ENCODE measurements at regions not wholly inside any gene's neighbourhood (a gene's known extent, or its start where the extent isn't known, plus 50 kb on each side); places are given as distances from the start of the nearest gene placed in this dataset.

GRCh38 chr13:109971456-109972090, 185.2 kb upstream of the IRS2 start:
- Mint-ChIP-seq H3K4me1 (ENCODE audit: low read depth) (no peaks in the 10 kb centered on the region), H3K4me3 (ENCODE audit: low read depth) (no peak overlapping the region), H3K27me3 (peaks cover 2% of the 10 kb centered on the region), H3K27ac (peak overlapping the region; percentile 35), H3K36me3 (ENCODE audit: insufficient read depth) (no peaks in the 10 kb centered on the region), H3K9me3 (ENCODE audit: low read depth) (peaks cover 13% of the 10 kb centered on the region)
- no peak for TF ChIP-seq CTCF (IDR thresholded peaks at IDR 0.05; ENCODE audit: unreplicated experiment)
- DNase-seq (ENCODE audit: low spot score, unreplicated experiment): no peak

GRCh38 chr13:109971006-109971405, 184.6 kb upstream of the IRS2 start:
- Mint-ChIP-seq H3K27me3 (no peaks in the 10 kb centered on the region), H3K9me3 (ENCODE audit: low read depth) (peaks cover 13% of the 10 kb centered on the region), H3K36me3 (ENCODE audit: insufficient read depth) (no peaks in the 10 kb centered on the region), H3K4me3 (ENCODE audit: low read depth) (no peak overlapping the region), H3K27ac (peak overlapping the region; percentile 35), H3K4me1 (ENCODE audit: low read depth) (no peaks in the 10 kb centered on the region)
- DNase-seq (ENCODE audit: low spot score, unreplicated experiment): no peak
- no peak for TF ChIP-seq CTCF (IDR thresholded peaks at IDR 0.05; ENCODE audit: unreplicated experiment)

GRCh38 chr13:109968876-109969577, 182.6 kb upstream of the IRS2 start:
- H3K9me3 Mint-ChIP-seq (ENCODE audit: low read depth): peaks cover 13% of the 10 kb centered on the region
- H3K36me3 Mint-ChIP-seq (ENCODE audit: insufficient read depth): no peaks in the 10 kb centered on the region
- no peak for DNase-seq (ENCODE audit: low spot score, unreplicated experiment)
- no peak overlapping the region for H3K27ac Mint-ChIP-seq
- no peak for TF ChIP-seq CTCF (IDR thresholded peaks at IDR 0.05; ENCODE audit: unreplicated experiment)
- H3K4me3 Mint-ChIP-seq (ENCODE audit: low read depth): no peak overlapping the region
- H3K27me3 Mint-ChIP-seq: peaks cover 2% of the 10 kb centered on the region
- no peaks in the 10 kb centered on the region for H3K4me1 Mint-ChIP-seq (ENCODE audit: low read depth)

- H3K36me3 Mint-ChIP-seq (ENCODE audit: insufficient read depth): no peaks in the 10 kb centered on the region
- no peak for TF ChIP-seq CTCF (IDR thresholded peaks at IDR 0.05; ENCODE audit: unreplicated experiment)
- H3K27ac Mint-ChIP-seq: no peak overlapping the region
- peaks cover 6% of the 10 kb centered on the region for H3K9me3 Mint-ChIP-seq (ENCODE audit: low read depth)
- H3K4me1 Mint-ChIP-seq (ENCODE audit: low read depth): no peaks in the 10 kb centered on the region
- no peak for DNase-seq (ENCODE audit: low spot score, unreplicated experiment)
- peaks cover 8% of the 10 kb centered on the region for H3K27me3 Mint-ChIP-seq
- no peak overlapping the region for H3K4me3 Mint-ChIP-seq (ENCODE audit: low read depth)
Observed at GRCh38 chr13:109963960-109964563, 177.7 kb upstream of the IRS2 start.

- DNase-seq (ENCODE audit: low spot score, unreplicated experiment): no peak
- H3K27ac Mint-ChIP-seq: no peak overlapping the region
- H3K36me3 Mint-ChIP-seq (ENCODE audit: insufficient read depth): no peaks in the 10 kb centered on the region
- H3K27me3 Mint-ChIP-seq: peaks cover 8% of the 10 kb centered on the region
- no peak for TF ChIP-seq CTCF (IDR thresholded peaks at IDR 0.05; ENCODE audit: unreplicated experiment)
- H3K4me3 Mint-ChIP-seq (ENCODE audit: low read depth): no peak overlapping the region
- peaks cover 13% of the 10 kb centered on the region for H3K9me3 Mint-ChIP-seq (ENCODE audit: low read depth)
- H3K4me1 Mint-ChIP-seq (ENCODE audit: low read depth): no peaks in the 10 kb centered on the region
Observed at GRCh38 chr13:109963384-109963783, 177.0 kb upstream of the IRS2 start.

All from progenitor cell of endocrine pancreas (in vitro differentiated cells).